ENCODE measurements at regions not wholly inside any gene's neighbourhood (a gene's known extent, or its start where the extent isn't known, plus 50 kb on each side); places are given as distances from the start of the nearest gene placed in this dataset.

- TF ChIP-seq SMC3 (IDR thresholded peaks at IDR 0.05; ENCODE audit: low read depth, low read length) (no peak), CTCF (conservative IDR thresholded peaks at IDR 0.05; ENCODE audit: low read depth, low read length) (no peak), POLR2A (IDR thresholded peaks at IDR 0.05; ENCODE audit: low read depth, low read length) (no peak), CHD1 (IDR thresholded peaks at IDR 0.05; ENCODE audit: low read depth, low read length) (no peak), RAD21 (IDR thresholded peaks at IDR 0.05; ENCODE audit: low read length) (no peak)
Observed at GRCh38 chr9:109558718-109559151, 60.6 kb upstream of the PTPN3 start.

Measured in IMR-90 (cell line).